PC-9 (cell line): ENCODE measurements at regions not wholly inside any gene's neighbourhood (a gene's known extent, or its start where the extent isn't known, plus 50 kb on each side); places are given as distances from the start of the nearest gene placed in this dataset.

Experiments
- CTCF ChIP-seq: fragments of 200-600 bp; sonication (generic); conservative IDR thresholded peaks from 2 replicates; pipeline ENCODE4 v1.6.1; 2017; ENCODE audit warnings: mixed run types, antibody characterized with exemption, mild to moderate bottlenecking, moderate library complexity
- EZH2 ChIP-seq: fragments of 200-600 bp; sonication (generic); IDR thresholded peaks from 2 replicates; pipeline ENCODE4 v1.8.0; 2017; ENCODE audit warnings: antibody characterized with exemption, low read depth

DNA sequence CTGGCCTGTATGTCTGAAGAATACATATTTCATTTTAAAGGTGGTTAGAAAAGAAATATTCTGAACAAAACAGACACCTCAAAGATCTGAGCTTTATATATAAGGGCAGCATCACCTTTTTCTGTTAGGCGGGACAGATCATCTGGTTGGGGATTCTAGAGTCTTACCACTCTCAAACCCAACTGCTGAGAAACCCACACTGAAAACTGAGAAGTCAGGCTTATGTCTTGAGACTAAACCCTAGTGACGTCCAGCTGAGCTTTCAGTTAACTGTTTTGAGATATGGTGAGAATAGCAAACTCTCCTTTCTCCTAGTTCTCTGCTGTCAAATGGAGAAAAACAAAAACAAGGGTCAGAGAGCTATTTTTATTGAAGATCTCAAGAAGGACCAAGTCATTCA, 63.7 kb upstream of the CCN6 start:
- TF ChIP-seq CTCF (no peak), EZH2 (no peak)
